Transverse colon (tissue), 4 donors: ENCODE measurements at regions not wholly inside any gene's neighbourhood (a gene's known extent, or its start where the extent isn't known, plus 50 kb on each side); places are given as distances from the start of the nearest gene placed in this dataset.

Experiments
- CTCF ChIP-seq, 5 experiments: fragments of 200-600 bp in 3 of 5; fragments of 450-650 bp in 2 of 5; sonication (generic) in 3 of 5; IDR thresholded peaks; 1 replicate in 2 of 5; 2 replicates in 3 of 5; pipeline ENCODE4 v1.5.1; 2016 to 2017; ENCODE audit warnings: antibody characterized with exemption in 5 of 5, inconsistent platforms in 3 of 5, mild to moderate bottlenecking in 2 of 5, moderate library complexity in 1 of 5
- POLR2A ChIP-seq: fragments of 450-650 bp; IDR thresholded peaks from one replicate; pipeline ENCODE4 v1.6.1; 2016; ENCODE audit warnings: antibody characterized with exemption, mild to moderate bottlenecking, moderate library complexity
- POLR2AphosphoS5 ChIP-seq, 3 donors: sonication (generic); formaldehyde crosslinking; IDR thresholded peaks; one replicate each; pipeline ENCODE4 v1.6.1; 2016; ENCODE audit warnings: antibody characterized with exemption in 3 of 3

- TF ChIP-seq CTCF (IDR thresholded peaks at IDR 0.05): no peak
- no peak for TF ChIP-seq POLR2A
- no peak for TF ChIP-seq POLR2AphosphoS5 (IDR thresholded peaks at IDR 0.05)
Measured at GRCh38 chr1:173328961-173329360, 121.8 kb upstream of the TNFSF4 start.
